Activated CD4-positive, alpha-beta memory T cell treated with anti-CD3 and anti-CD28 coated beads for 36 hours (primary cell): ENCODE measurements at regions not wholly inside any gene's neighbourhood (a gene's known extent, or its start where the extent isn't known, plus 50 kb on each side); places are given as distances from the start of the nearest gene placed in this dataset.
A peak's percentile ranks its signal among the peaks of the same experiment; 100 is the strongest.
"Not testable (repeated sequence)": the region's sequence is repeated elsewhere in the genome, so short reads cannot be mapped to it uniquely, and the experiment has no call there.

Experiments used
- CTCF ChIA-PET: fragments of 350-600 bp; sonication (Branson Sonifier 250); formaldehyde crosslinking; loops from one replicate; lab custom pipeline; 2021; ENCODE audit warnings: antibody characterized with exemption, inconsistent platforms; lab: Charles Lee
- POLR2A ChIA-PET: fragments of 350-600 bp; sonication (Branson Sonifier 250); formaldehyde crosslinking; loops from one replicate; lab custom pipeline; 2021; ENCODE audit warnings: antibody characterized with exemption; lab: Charles Lee
- DNase-seq: peaks from one replicate; pipeline ENCODE4 v3.0.0-alpha.2; 2020
- H3K27ac Mint-ChIP-seq: one replicate; pipeline ENCODE4 v1.8.0; 2021; ENCODE audit warnings: mixed read lengths
- H3K27me3 Mint-ChIP-seq: one replicate; pipeline ENCODE4 v1.8.0; 2021; ENCODE audit warnings: mixed read lengths
- H3K36me3 Mint-ChIP-seq: one replicate; pipeline ENCODE4 v1.8.0; 2021; ENCODE audit warnings: mixed read lengths
- H3K4me1 Mint-ChIP-seq: one replicate; pipeline ENCODE4 v1.8.0; 2021; ENCODE audit warnings: low read depth, mixed read lengths
- H3K4me3 Mint-ChIP-seq: one replicate; pipeline ENCODE4 v1.8.0; 2021; ENCODE audit warnings: mild to moderate bottlenecking, mixed read lengths
- H3K9me3 Mint-ChIP-seq: one replicate; pipeline ENCODE4 v1.8.0; 2021; ENCODE audit warnings: mixed read lengths
- intact Hi-C: fragments of 100-400 bp; cut with micrococcal nuclease; formaldehyde crosslinking; loops from one replicate; pipeline ENCODE4 v1.15.1; 2023

GRCh38 chr16:80263181-80263823, 277.5 kb upstream of the DYNLRB2 start:
- Mint-ChIP-seq H3K27ac (no peak overlapping the region), H3K4me3 (no peak overlapping the region), H3K27me3 (peaks cover 21% of the 10 kb centered on the region), H3K36me3 (no peaks in the 10 kb centered on the region), H3K4me1 (peaks cover 4% of the 10 kb centered on the region), H3K9me3 (no peaks in the 10 kb centered on the region)
- CTCF ChIA-PET = no interaction called here
- intact Hi-C loops = no loop called here
- no peak for DNase-seq
- POLR2A ChIA-PET = no interaction called here

GRCh38 chr16:80260906-80261311, 279.9 kb upstream of the DYNLRB2 start:
- DNase-seq = no peak
- H3K9me3 Mint-ChIP-seq = no peaks in the 10 kb centered on the region
- intact Hi-C loops = no loop called here
- H3K27me3 Mint-ChIP-seq = peaks cover 21% of the 10 kb centered on the region
- ChIA-PET POLR2A (no interaction called here), CTCF (no interaction called here)
- H3K36me3 Mint-ChIP-seq = no peaks in the 10 kb centered on the region
- H3K27ac Mint-ChIP-seq = no peak overlapping the region
- peaks cover 4% of the 10 kb centered on the region for H3K4me1 Mint-ChIP-seq
- no peak overlapping the region for H3K4me3 Mint-ChIP-seq

- H3K4me1 Mint-ChIP-seq = peaks cover 3% of the 10 kb centered on the region
- ChIA-PET CTCF (no interaction called here), POLR2A (no interaction called here)
- no peak overlapping the region for H3K27ac Mint-ChIP-seq
- intact Hi-C loops = no loop called here
- H3K9me3 Mint-ChIP-seq = no peaks in the 10 kb centered on the region
- peaks cover 11% of the 10 kb centered on the region for H3K27me3 Mint-ChIP-seq
- DNase-seq = no peak
- no peaks in the 10 kb centered on the region for H3K36me3 Mint-ChIP-seq
- no peak overlapping the region for H3K4me3 Mint-ChIP-seq
Observed at GRCh38 chr16:80259290-80259805, 281.4 kb upstream of the DYNLRB2 start.

GRCh38 chr16:80258407-80258806, 282.4 kb upstream of the DYNLRB2 start:
- no peaks in the 10 kb centered on the region for H3K36me3 Mint-ChIP-seq
- CTCF ChIA-PET = no interaction called here

GRCh38 chr16:80254970-80255369, 285.8 kb upstream of the DYNLRB2 start:
- Mint-ChIP-seq H3K27ac (no peak overlapping the region), H3K4me3 (no peak overlapping the region), H3K4me1 (no peaks in the 10 kb centered on the region), H3K36me3 (no peaks in the 10 kb centered on the region), H3K27me3 (peaks cover 8% of the 10 kb centered on the region), H3K9me3 (no peaks in the 10 kb centered on the region)
- ChIA-PET CTCF (no interaction called here), POLR2A (no interaction called here)
- DNase-seq = no peak
- intact Hi-C loops = no loop called here

More at GRCh38 chr16:80258407-80258806, 282.4 kb upstream of the DYNLRB2 start:
- no peaks in the 10 kb centered on the region for H3K9me3 Mint-ChIP-seq
- H3K27ac Mint-ChIP-seq = no peak overlapping the region
- POLR2A ChIA-PET = no interaction called here
- H3K27me3 Mint-ChIP-seq = peaks cover 8% of the 10 kb centered on the region
- no peak overlapping the region for H3K4me3 Mint-ChIP-seq
- no peak for DNase-seq
- no peaks in the 10 kb centered on the region for H3K4me1 Mint-ChIP-seq
- intact Hi-C loops = no loop called here

GRCh38 chr16:80253741-80254140, 287.1 kb upstream of the DYNLRB2 start:
- Mint-ChIP-seq H3K36me3 (no peaks in the 10 kb centered on the region), H3K4me1 (no peaks in the 10 kb centered on the region), H3K9me3 (no peaks in the 10 kb centered on the region), H3K27ac (no peak overlapping the region), H3K4me3 (no peak overlapping the region), H3K27me3 (peaks cover 12% of the 10 kb centered on the region)
- CTCF ChIA-PET = interaction anchor here (0.6 kb wide), 1 partner anchor 161 kb away, joined by 3 read pairs; no protein-coding TSS in a partner anchor
- intact Hi-C loops = no loop called here
- DNase-seq = no peak
- POLR2A ChIA-PET = no interaction called here

GRCh38 chr16:80250381-80250780, 290.4 kb upstream of the DYNLRB2 start:
- ChIA-PET CTCF (no interaction called here), POLR2A (no interaction called here)
- no peak overlapping the region for H3K27ac Mint-ChIP-seq
- intact Hi-C loops = no loop called here
- H3K27me3 Mint-ChIP-seq = peaks cover 12% of the 10 kb centered on the region
- no peak overlapping the region for H3K4me3 Mint-ChIP-seq
- DNase-seq = no peak
- H3K36me3 Mint-ChIP-seq = no peaks in the 10 kb centered on the region
- no peaks in the 10 kb centered on the region for H3K4me1 Mint-ChIP-seq
- H3K9me3 Mint-ChIP-seq = no peaks in the 10 kb centered on the region

GRCh38 chr16:80243303-80243702, 297.5 kb upstream of the DYNLRB2 start:
- H3K9me3 Mint-ChIP-seq, H3K27ac Mint-ChIP-seq, POLR2A ChIA-PET, H3K36me3 Mint-ChIP-seq, intact Hi-C loops, DNase-seq, CTCF ChIA-PET, H3K4me1 Mint-ChIP-seq, H3K4me3 Mint-ChIP-seq, H3K27me3 Mint-ChIP-seq: not testable (repeated sequence)

GRCh38 chr16:80242279-80242678, 298.5 kb upstream of the DYNLRB2 start:
- H3K36me3 Mint-ChIP-seq, POLR2A ChIA-PET, CTCF ChIA-PET, intact Hi-C loops, H3K4me3 Mint-ChIP-seq, H3K27me3 Mint-ChIP-seq, H3K27ac Mint-ChIP-seq, H3K4me1 Mint-ChIP-seq, H3K9me3 Mint-ChIP-seq, DNase-seq: not testable (repeated sequence)

- H3K4me3 Mint-ChIP-seq = no peak overlapping the region
- no peak overlapping the region for H3K27ac Mint-ChIP-seq
- ChIA-PET POLR2A (no interaction called here), CTCF (no interaction called here)
- peaks cover 2% of the 10 kb centered on the region for H3K4me1 Mint-ChIP-seq
- DNase-seq = no peak
- no peaks in the 10 kb centered on the region for H3K36me3 Mint-ChIP-seq
- intact Hi-C loops = no loop called here
- no peaks in the 10 kb centered on the region for H3K9me3 Mint-ChIP-seq
- no peaks in the 10 kb centered on the region for H3K27me3 Mint-ChIP-seq
Observed at GRCh38 chr16:80233097-80233835, 307.5 kb upstream of the DYNLRB2 start.

- Mint-ChIP-seq H3K4me3 (no peak overlapping the region), H3K27ac (no peak overlapping the region), H3K27me3 (peaks cover under 1% of the 10 kb centered on the region), H3K4me1 (peaks cover 2% of the 10 kb centered on the region), H3K9me3 (peaks cover 1% of the 10 kb centered on the region), H3K36me3 (no peaks in the 10 kb centered on the region)
- DNase-seq = peak; percentile 62
- POLR2A ChIA-PET = no interaction called here
- CTCF ChIA-PET = no interaction called here
- intact Hi-C loops = no loop called here
Observed at GRCh38 chr16:80231888-80232287, 308.9 kb upstream of the DYNLRB2 start.

GRCh38 chr16:80231121-80231520, 309.7 kb upstream of the DYNLRB2 start:
- no peak for DNase-seq
- CTCF ChIA-PET = no interaction called here
- H3K27ac Mint-ChIP-seq = no peak overlapping the region

More at GRCh38 chr16:80231121-80231520, 309.7 kb upstream of the DYNLRB2 start:
- Mint-ChIP-seq H3K27me3 (peaks cover 6% of the 10 kb centered on the region), H3K4me3 (no peak overlapping the region), H3K4me1 (peaks cover 2% of the 10 kb centered on the region), H3K36me3 (peaks cover 3% of the 10 kb centered on the region), H3K9me3 (peaks cover 9% of the 10 kb centered on the region)
- intact Hi-C loops = no loop called here
- POLR2A ChIA-PET = no interaction called here
